GM19351 (cell line): ENCODE measurements at regions not wholly inside any gene's neighbourhood (a gene's known extent, or its start where the extent isn't known, plus 50 kb on each side); places are given as distances from the start of the nearest gene placed in this dataset.

Experiments
- ATAC-seq: cut with Tn5 transposase; IDR thresholded peaks from one replicate; pipeline ENCODE4 v1.9.1; 2021; ENCODE audit warnings: mild to moderate bottlenecking, moderate library complexity; ENCODE audit not compliant: unreplicated experiment

DNA sequence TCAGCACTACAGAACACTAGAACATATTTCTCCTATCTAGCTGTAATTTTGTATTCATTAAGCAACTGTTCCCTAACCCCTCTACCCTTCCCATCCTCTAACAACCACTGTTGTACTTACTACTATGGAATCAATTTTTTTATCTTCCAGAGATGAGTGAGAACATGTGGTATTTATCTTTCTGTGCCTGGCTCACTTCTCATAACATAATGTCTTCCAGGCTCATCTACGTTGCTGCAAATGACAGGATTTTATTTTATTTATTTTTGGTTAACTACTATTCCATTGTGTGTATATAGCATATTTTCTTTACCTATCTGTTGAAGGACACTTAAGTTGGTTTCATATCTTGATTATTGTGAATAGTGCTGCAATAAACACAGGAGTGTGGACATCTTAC is 200.9 kb upstream of the CHRM2 start:
- no peak for ATAC-seq

DNA sequence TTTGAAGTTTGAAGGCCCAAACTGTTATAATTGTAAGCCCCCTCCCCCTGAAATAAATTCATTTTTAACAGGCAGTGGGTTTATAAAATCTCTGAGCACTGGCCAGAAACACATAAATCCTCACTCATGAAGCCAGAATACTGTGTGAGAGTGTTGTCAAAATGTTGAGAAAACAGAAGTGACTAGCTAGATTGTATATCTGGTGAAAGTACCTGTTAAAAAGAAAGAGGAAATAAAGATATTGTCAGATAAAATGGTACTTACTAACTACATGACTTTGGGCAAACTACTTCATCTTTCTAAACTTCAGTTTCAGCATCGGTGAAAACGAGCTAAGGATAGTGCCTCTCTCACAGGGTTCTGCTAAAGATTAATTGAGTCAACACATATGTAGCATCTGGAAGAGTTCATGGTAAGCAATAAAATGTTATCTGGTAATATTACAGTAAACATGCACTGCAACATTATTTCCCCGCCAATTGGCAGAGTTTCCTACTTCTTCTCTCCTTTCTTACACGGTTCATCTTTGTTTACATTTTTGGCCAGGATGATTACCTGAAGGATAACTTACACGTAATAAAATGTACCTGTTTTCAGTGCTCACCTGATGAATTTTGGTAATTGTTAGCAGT is 202.5 kb upstream of the CHRM2 start:
- ATAC-seq = no peak

- no peak for ATAC-seq
Observed at GRCh38 chr7:136664537-136664936, 203.9 kb upstream of the CHRM2 start.

DNA sequence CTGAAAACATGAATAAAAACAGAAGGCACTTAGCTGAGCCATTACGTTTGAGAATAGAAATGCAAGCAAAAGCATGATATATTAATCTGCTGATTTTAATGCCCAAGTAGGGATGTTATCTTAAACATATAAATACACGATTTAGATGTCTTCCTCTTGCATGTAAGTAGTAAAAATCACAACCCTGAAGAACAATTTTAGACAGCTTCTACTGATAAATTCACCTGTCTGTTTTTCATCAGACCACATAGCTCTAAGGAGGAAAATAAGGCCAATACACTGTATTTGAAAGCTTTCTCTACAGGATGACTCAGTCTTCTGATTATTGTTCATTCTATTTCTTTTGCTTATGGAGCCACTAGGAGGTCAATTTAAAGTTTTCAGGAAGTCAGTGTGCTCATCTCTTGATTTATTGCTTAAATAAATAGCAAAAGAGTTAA is 210.9 kb upstream of the CHRM2 start:
- no peak for ATAC-seq

GRCh38 chr7:136656516-136656915 is 211.9 kb upstream of the CHRM2 start:
- ATAC-seq = no peak

DNA sequence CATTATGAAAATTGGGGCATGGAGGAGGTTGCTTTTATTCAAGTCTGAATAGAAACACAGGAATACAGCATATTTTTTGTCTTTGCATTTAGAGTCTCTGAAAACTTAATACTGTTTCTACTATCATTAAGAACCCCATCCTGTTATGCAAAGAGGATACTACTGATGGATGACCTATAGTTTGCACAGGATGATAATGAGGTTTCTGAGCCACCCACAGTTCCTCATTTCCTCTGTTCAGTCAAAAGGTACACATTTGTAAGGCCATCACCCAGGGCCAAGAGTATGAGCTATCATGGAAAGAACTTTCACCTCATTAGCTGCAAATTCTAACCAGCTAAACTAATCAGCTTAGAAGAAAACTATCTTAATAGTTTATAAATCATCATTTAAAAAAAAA is 213.0 kb upstream of the CHRM2 start:
- no peak for ATAC-seq

DNA sequence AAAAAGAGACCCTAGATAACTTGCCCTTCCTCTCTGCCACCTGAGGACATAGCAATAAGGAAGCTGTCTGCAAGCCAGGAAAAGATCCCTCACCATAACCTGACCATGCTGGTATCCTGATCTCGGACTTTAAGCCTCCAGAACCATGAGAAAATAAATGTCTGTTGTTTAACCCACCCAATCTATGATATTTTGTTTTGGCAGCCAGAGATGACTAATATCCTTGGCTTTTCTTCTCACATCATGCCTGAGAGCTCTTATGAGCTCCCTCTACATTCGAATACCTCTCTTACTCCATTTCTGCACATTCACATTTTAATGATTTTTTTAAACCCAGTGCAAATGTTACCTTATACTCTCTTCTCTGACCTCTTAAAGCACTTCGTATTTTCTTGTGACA is 214.0 kb upstream of the CHRM2 start:
- ATAC-seq = no peak

DNA sequence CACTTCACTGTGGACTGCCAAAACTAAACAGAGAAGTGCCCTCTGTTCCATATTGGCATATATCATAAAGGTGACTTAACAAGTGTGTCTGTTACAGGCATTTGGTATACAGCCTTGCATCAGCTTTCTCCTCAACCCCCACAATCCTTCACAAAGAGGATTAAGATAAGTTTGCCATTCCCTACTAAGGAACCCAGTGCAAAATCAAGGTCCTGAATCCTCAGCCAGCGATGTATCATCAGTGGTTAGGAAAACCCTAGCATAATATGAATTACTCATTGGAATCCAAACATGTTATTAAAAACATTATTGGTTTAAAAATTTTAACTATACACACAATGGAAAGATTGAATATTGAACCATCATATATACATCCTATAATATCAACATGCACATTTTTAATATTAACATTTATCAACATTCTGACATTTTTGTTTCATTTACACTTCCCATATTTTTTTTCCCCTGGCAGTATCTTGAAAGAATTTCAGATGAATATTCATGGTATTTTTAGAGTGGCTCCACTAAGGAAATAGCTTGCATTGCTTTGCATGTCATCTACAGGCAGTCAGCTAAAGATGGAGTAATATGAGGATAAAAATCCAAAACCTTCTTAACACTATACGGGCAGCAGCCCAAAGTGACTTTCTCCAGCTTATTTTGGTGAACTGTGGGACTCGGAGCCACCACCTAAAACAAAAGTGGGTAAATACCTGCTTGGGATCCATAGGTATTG is 215.6 kb upstream of the CHRM2 start:
- no peak for ATAC-seq

- ATAC-seq = no peak
Observed at GRCh38 chr7:136640977-136641376, 227.5 kb upstream of the CHRM2 start.

- no peak for ATAC-seq
Observed at GRCh38 chr7:136637813-136638212, 230.6 kb upstream of the CHRM2 start.

DNA sequence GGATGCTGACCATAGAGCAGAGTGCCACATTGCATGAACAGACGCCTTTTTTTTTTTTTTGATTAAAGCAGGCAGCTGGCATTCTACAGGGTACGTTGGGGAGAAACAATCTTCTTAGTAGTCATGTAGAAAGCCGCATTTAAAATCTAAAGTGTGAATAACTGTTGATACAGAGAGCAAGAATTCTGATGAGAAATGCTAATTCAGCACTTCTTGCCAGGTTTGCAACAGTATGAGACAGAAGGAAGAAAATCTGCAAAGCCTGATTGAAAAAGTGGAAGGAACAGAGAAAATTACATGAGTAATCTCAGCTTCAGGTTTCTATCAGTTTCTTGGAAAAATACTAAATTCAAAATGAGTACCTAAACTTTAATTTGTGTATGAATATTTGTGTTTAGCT is 232.7 kb upstream of the CHRM2 start:
- ATAC-seq = no peak

- ATAC-seq = no peak
Observed at GRCh38 chr7:136618818-136619217, 249.6 kb upstream of the CHRM2 start.

DNA sequence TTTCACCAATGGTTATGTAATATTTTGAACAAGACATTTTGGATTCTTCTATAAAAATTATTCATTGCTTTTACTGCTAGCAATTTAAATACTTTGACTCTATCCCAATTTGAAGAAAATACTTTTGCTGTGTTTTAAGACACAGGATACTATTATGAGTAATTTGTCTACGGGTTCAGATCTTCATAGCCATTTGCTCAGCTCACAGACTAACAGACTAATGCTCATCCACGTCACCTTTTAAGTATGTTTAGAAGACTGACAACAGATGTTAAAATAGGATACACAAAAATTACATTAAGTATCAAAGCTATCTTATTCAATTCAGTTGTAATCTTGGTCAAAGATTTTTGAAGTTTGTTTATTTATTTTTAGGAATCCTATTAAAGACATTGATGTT is 251.3 kb upstream of the CHRM2 start:
- no peak for ATAC-seq

GRCh38 chr7:136605532-136606329 is 262.7 kb upstream of the CHRM2 start:
- no peak for ATAC-seq

GRCh38 chr7:136601772-136602171 is 266.7 kb upstream of the CHRM2 start:
- no peak for ATAC-seq

GRCh38 chr7:136600475-136600874 is 268.0 kb upstream of the CHRM2 start:
- ATAC-seq = no peak

GRCh38 chr7:136594739-136595144 is 273.7 kb upstream of the CHRM2 start:
- ATAC-seq = no peak

DNA sequence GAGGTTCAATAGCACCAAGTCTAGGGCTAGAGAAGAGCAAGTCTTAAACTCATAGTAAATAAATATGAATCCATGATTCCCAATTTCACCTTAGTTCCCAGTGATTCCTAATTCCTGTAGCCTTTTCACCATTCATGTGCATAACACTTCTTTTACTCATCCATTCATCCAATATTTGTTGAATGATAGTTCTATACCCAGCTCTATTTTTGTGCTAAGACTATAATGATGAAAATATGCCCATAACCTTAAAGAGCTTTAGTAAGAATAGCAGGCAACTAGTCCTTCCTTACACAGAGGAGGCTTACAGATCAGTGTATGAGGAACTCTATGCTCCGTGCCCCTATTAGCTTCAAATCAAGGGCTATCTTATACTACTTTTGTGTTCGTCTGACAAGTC is 280.2 kb upstream of the CHRM2 start:
- ATAC-seq = no peak

- no peak for ATAC-seq
Observed at GRCh38 chr7:136585954-136586670, 282.3 kb upstream of the CHRM2 start.

GRCh38 chr7:136566491-136566890 is 302.0 kb upstream of the CHRM2 start:
- no peak for ATAC-seq

DNA sequence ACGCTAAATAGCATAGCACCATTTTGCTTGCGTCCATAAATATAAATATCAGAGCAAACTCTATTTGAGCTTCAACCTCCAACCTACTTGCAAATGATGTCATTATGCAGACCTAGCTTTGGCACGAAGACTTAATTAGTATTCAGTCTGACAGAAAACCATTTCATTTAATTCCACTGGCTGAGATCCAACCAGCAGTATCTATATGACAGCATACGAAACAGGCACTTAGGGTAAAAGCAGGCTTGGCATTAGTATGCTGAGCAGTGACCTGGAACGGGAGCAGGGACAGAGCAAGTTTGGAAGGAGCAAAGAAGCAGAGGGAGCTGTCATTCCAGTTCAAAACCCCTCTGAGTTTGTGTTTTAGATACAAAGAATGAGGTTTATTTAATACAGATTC is 312.5 kb upstream of the CHRM2 start:
- ATAC-seq = no peak
